Kidney epithelial cell (primary cell): ENCODE measurements at regions not wholly inside any gene's neighbourhood (a gene's known extent, or its start where the extent isn't known, plus 50 kb on each side); places are given as distances from the start of the nearest gene placed in this dataset.

Experiments
- DNase-seq: peaks from one replicate; pipeline ENCODE4 v3.0.0-alpha.2; 2010; ENCODE audit warnings: low read depth
- H3K27me3 ChIP-seq: 2 replicates; pipeline ENCODE4 v1.6.0; 2011; ENCODE audit warnings: low read length; ENCODE audit not compliant: control insufficient read depth, insufficient read depth
- H3K36me3 ChIP-seq: 2 replicates; pipeline ENCODE4 v1.5.1; 2011; ENCODE audit warnings: low read length; ENCODE audit not compliant: control insufficient read depth, insufficient read depth
- H3K4me3 ChIP-seq: 2 replicates; pipeline ENCODE4 v1.5.1; 2011; ENCODE audit warnings: low read depth, mild to moderate bottlenecking, control low read depth, low read length
- CTCF ChIP-seq: IDR thresholded peaks from 2 replicates; pipeline ENCODE4 v1.5.1; 2011; ENCODE audit warnings: mild to moderate bottlenecking, moderate library complexity, low read length, control low read depth, inconsistent platforms; ENCODE audit not compliant: insufficient read depth, poor library complexity, severe bottlenecking

GRCh38 chr14:100409003-100409360, 85.8 kb downstream of the SLC25A47 start:
- Histone ChIP-seq H3K4me3 (no peak overlapping the region), H3K36me3 (no peaks in the 10 kb centered on the region), H3K27me3 (no peaks in the 10 kb centered on the region)
- no peak for TF ChIP-seq CTCF
- no peak for DNase-seq

- Histone ChIP-seq H3K27me3 (no peaks in the 10 kb centered on the region), H3K4me3 (no peak overlapping the region), H3K36me3 (no peaks in the 10 kb centered on the region)
- no peak for DNase-seq
- no peak for TF ChIP-seq CTCF
These were observed 86.5 kb downstream of the SLC25A47 start for GRCh38 chr14:100409651-100410050.

- Histone ChIP-seq H3K4me3 (no peak overlapping the region), H3K27me3 (no peaks in the 10 kb centered on the region), H3K36me3 (no peaks in the 10 kb centered on the region)
- no peak for DNase-seq
- no peak for TF ChIP-seq CTCF
These were observed 87.0 kb downstream of the SLC25A47 start for GRCh38 chr14:100410056-100410565.

GRCh38 chr14:100413699-100414098, 90.6 kb downstream of the SLC25A47 start:
- Histone ChIP-seq H3K27me3 (no peaks in the 10 kb centered on the region), H3K4me3 (no peak overlapping the region), H3K36me3 (no peaks in the 10 kb centered on the region)
- no peak for DNase-seq
- TF ChIP-seq CTCF, result no peak

GRCh38 chr14:100415226-100415625, 92.1 kb downstream of the SLC25A47 start:
- H3K36me3 ChIP-seq, result no peaks in the 10 kb centered on the region
- no peak for DNase-seq
- H3K4me3 ChIP-seq, result no peak overlapping the region
- H3K27me3 ChIP-seq, result no peaks in the 10 kb centered on the region
- TF ChIP-seq CTCF, result no peak

GRCh38 chr14:100416081-100416680, 93.0 kb downstream of the SLC25A47 start:
- TF ChIP-seq CTCF, result no peak
- Histone ChIP-seq H3K36me3 (no peaks in the 10 kb centered on the region), H3K4me3 (no peak overlapping the region), H3K27me3 (no peaks in the 10 kb centered on the region)
- DNase-seq, result no peak
